GM18873 (cell line): ENCODE measurements at regions not wholly inside any gene's neighbourhood (a gene's known extent, or its start where the extent isn't known, plus 50 kb on each side); places are given as distances from the start of the nearest gene placed in this dataset.
A peak's percentile ranks its signal among the peaks of the same experiment; 100 is the strongest.

Experiments
- ATAC-seq: cut with Tn5 transposase; IDR thresholded peaks from one replicate; pipeline ENCODE4 v1.9.1; 2021; ENCODE audit warnings: mild to moderate bottlenecking, moderate library complexity, moderate number of reproducible peaks; ENCODE audit not compliant: unreplicated experiment, low FRiP score

DNA sequence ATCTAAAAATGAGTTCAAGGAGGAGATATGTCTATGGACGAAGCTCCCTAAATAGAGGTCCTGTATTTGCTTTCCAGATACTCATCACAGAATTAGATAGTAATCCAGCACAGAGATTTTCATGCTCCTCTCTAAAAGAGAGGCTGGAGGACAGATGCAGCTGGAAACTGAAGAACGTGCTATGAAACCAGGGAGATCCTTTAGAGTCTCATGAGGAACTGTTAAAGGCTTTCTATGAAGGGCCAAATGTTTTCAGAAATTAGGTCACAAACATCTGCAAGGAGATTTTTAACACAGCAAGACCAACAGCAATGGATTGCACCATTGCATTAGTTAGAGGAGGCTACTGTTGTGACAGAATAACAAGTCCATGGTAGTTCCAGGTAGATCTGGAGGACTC, 95.6 kb upstream of the ARHGAP20 start:
- no peak for ATAC-seq

DNA sequence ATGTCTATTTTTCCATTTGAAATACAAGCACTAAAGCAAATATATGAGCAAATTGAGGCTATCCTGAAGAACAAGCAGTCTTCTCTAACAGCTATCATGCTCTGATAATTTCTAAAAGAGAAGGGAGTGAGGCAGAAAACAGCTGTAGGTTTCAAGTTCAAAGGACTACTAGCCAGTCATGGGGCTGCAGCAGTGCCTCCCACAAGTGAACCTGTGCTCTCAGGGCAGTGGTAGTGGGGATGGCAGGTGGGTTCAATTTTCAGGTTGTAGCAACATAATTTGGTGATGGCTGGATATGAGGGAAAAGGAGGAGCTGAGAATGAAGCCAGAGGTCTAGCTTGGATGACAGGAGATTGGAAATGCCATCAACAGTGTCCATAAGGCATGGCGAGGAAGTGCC, 93.5 kb upstream of the ARHGAP20 start:
- ATAC-seq: no peak

DNA sequence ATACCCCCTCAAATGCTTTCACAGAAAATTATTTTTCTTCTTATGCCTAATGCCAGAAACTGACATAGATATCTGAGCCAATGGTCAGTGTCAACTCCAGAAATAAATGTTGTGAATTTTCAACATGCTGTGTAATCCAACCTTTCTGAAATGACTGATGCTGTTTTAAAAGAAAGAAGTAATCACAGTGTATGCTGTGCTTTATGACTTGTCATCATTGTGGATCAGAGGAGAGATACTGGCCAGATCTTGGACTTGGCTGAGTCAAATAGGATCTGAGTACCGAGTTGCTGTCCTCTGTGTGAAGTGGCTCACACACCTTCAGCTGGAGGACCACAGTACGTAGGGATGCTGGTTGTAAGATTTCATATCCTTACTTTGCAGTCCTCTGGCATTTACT, 89.9 kb upstream of the ARHGAP20 start:
- no peak for ATAC-seq

DNA sequence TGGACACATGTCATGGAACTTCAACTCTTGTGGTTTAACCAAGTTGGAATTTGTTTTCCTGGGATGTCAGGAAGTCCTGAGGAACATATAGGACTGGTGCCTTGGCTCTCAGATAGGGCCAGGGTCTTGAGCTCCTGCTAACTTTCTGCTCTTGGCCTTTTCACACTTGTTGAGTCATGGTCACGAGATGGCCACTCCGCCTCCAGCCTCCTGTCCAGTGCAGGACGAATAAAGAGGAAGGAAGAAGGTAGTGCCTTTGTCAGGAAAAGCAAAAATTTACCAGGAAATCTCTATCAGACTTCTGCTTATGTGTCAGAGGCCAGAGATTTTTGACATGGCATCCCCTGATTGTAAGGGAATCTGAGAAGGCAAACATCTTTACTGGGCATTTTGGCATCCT, 89.1 kb upstream of the ARHGAP20 start:
- no peak for ATAC-seq

DNA sequence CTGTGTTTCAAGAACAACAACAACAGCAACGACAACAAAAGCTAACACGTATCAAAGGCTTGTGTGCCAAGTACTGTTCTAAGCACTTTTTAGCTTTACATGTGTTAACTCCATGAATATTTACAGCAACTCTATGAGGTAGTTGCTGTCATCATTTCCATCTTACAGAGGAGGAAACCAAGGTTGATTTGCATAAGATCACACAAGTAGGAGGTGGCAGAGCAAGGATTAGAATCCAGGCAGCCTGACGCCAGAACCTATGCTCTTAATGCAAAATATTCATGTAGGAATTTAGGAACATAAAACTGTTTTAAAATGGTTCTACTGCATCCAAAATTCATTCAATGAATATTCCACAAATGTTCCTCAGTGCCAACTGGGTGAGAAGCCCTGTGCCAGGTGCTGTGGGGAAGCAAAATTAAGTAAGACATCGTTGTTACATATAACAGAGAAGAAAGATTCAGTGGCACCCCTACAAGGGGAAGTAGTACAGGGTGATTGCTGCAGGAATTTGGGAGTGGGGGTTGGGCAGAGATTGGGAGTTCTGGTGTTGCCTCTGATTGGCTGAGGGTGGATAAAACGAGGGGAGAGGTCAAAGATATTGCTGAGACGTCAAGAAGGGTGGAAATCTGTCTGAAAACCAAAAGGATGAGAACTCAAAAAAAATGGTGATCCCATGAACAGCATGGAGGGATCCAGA, 86.1 kb upstream of the ARHGAP20 start:
- no peak for ATAC-seq

DNA sequence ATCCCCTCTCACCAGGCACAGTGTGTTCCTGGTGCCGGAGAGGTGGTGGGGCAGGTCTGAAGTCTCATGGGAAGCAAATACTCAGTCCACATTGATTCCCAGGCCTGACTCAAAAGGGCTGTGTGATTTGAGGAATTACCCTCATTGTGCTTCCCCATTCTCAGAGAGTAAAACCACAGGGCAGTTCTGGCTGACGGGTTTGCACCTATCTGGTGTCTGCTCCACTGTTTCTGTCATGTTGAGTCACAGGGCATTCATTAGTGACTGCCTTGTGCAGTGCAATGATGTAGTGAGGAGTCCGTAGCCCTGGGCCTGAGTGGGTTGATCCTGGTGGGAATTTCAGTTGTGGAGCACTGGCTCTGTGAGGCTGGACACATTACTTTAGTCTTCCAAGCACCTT, 85.2 kb upstream of the ARHGAP20 start:
- peak; percentile 85 for ATAC-seq

DNA sequence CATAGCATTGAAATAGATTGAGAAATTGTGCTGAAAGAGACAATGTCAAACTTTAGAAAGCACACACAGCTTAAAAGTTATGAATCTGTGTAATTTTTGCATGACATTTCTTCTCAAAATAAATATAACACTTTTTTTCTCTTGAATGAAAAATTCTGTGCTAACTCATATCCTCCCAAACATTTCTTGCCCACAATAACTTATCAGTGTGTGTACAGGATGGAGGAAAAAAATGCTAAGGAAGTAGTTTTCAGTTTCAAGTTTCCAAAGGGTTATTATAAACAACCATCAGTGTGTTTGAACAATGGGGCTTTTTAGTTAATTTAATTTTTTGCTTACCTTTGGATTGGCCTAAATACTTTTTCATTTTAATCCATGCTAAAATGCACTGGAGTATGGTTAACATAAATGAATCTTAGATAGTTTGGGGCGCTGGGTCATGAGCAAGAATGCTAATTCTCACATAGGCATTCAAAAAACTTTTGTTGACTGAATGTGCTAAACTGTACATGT, 82.9 kb upstream of the ARHGAP20 start:
- ATAC-seq: no peak

DNA sequence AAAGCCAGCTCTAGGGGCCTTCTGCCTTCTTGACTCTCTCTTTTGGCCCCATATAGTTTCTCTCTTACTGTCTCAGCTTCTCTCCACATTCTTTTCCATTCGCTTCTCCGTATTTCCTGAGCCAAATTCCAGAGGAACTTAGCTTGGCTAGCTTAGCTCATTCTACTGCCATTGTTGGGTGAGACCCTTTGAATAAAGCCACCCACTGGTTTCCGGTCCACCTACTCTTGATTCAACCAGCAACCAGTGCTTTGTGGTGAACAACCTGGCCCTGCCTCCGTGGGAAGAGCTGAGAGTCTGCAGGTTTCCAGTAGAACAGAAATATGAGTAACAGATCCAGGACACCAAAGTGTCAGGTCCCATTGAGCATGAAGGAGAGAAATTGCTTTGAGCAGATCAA, 81.3 kb upstream of the ARHGAP20 start:
- ATAC-seq: no peak

DNA sequence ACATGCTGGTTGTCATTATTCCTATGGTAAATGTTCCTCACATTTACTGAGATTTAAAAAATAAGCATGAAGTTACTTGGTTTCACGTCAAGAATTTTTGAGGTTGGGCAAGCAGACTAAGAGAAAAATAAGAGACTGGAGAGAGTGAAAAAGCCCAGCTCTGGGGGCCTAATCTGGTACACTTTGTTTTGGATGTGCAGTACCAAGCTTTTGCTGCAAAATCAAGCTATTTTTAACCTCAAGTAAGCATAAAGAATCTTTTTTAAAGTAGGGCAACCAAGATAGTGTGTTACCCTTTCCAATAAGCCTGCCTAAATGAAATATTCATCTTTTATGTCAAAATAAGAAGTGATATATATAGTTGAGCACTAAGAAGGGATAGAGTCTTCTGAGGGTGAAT, 79.4 kb upstream of the ARHGAP20 start:
- no peak for ATAC-seq

DNA sequence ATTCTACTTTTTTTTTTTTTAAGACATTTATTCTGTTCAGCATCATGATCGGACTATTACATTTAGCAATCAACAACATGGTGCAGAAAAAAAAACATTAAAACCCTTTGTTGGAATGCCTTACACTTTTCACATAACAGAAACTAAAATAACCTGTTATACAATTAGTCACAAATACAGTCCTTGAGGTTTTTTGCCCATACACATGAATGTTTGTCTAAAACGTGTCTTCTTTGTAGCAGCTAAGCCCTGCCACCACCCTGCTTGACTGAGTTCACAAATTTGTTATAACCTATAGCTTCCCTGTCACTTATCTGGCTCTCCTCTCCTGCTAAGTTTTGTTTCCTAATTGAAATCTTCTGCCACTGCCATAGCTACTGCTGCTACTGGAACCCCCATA, 75.4 kb upstream of the ARHGAP20 start:
- ATAC-seq: no peak

DNA sequence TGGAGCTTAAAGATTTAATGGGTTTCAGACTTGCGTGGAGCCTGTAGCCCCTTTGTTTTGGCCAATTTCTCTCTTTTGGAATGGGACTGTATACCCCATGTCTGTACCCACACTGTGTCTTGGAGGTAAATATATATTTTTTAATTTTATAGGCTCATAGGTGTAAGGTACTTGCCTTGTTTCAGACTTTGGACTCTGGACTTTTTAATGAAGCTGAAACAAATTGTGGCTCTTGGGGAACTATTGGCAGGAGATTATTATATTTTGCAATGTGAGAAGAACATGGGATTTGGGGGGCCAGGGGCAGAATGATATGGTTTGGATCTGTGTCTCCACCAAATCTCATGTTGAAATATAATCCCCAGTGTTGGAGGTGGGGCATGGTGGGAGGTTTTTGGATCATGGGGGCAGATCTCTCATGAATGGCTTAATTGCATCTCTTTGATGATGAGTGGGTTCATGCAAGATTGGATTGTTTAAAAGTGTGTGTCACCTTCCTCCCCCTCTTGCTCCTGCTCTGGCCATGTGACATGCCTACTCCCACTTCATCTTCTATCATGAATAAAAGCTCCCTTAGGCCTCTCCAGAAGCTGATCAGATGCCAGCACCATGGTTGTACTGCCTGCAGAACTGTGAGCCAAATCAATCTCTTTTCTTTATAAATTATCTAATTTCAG, 74.1 kb upstream of the ARHGAP20 start:
- ATAC-seq: no peak

DNA sequence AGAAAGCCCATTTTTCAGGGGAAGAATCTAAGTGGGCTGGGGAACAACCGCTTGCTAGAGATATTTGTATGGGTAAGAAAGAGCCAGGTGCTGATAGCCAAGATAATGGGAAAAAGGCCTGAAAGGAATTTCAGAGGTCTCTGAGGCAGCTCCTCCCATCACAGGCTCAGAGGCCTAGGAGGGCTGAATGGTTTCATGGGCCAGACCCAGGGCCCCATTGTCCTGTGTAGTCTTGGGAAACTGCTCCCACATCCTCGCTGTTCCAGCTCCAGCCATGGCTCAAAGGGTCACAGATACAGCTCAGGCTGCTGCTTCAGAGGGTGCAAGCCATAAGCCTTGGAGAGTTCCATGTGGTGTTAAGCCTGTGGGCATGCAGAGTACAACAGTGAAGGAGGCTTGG, 73.2 kb upstream of the ARHGAP20 start:
- ATAC-seq: no peak

DNA sequence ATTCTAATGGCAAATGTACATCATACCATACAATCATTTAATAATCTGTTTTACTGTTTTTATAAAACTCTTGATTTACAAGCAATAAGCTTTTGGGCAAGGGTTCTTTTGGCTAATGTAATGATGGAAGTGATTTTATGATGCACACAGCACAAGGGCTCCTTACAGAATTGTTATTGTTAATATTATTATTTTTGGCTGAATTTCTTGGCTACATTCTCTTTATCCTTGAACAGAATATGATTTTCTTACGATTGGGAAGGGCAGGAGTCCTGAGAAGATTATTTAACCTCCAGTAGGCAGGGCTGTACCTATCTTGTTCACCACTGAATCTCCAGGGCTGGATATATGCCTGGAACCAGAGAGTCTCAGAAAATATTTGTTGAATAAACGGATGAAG, 70.4 kb upstream of the ARHGAP20 start:
- no peak for ATAC-seq

DNA sequence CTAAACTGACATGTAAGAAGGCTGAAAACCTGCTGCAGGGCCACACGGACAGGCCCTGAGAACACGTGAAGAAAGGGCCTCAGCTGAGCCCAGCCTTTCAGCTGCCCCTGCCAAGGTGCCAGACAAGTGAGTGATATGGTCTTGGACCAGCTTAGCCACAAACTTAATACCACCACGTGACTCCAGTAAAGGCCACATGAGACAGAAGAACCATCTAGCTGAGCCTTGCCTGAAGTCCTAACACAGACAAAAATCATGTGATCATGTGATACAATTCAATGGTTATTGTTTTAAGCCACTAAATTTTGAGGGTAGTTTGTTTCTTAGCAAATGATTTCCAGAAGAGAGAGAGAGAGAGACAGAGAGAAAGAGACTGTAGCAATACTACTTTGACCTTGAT, 66.9 kb upstream of the ARHGAP20 start:
- no peak for ATAC-seq

DNA sequence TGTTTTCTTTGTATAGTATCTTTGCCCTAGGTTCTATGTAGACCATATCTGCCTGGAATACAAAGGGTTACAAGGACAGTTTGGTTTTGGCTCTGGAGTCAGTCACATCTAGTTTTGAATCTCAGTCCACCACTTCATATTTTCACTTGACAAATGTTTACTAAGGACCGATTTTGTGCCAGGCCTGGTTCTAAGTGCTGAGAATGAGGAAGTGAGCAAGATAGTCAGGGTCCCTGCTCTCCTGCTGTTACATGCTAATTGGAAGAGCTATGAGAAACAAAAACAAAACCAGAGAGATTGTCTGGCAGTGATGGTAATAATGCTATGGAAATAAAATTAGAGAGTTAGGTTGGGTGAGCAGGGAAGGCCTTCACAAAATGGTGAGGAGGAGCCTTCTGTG, 66.1 kb upstream of the ARHGAP20 start:
- no peak for ATAC-seq

DNA sequence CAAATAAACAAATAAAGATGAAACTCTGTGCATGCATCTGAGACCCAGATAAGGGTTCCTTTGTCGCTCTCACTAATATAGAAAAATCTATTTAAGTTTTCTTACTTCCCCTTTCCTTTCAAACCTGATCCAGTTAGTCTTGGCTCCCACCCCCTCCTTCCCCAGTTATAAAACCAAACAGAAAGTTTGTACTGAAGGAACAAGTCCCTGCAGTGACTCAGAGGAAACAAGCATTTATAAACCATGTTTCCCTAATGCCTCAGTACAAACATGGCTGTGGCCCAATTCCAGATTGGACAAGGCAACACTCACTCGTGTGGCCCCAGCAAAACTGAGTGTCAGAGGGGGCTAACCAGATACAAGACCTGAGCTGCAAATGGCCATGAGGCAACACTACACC, 65.5 kb upstream of the ARHGAP20 start:
- ATAC-seq: no peak

DNA sequence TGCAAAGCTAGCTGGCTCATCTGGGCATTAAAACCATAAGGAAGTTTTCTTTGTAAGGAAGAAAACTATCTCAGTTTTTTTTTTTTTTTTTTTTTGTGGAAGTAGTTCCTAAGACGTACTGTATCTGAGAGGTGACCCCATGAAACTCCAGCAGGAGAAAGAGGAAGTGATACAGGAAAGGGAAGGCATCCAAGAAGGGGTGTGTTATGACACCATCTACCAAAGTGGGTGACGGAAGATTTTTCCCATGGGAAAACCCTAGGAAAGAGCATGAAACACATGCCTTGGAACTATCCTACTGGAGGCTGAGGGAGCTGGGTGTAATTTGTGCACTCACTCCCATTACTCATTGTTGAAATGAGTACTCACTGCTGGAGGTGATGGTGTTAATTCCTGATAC, 63.8 kb upstream of the ARHGAP20 start:
- ATAC-seq: no peak

DNA sequence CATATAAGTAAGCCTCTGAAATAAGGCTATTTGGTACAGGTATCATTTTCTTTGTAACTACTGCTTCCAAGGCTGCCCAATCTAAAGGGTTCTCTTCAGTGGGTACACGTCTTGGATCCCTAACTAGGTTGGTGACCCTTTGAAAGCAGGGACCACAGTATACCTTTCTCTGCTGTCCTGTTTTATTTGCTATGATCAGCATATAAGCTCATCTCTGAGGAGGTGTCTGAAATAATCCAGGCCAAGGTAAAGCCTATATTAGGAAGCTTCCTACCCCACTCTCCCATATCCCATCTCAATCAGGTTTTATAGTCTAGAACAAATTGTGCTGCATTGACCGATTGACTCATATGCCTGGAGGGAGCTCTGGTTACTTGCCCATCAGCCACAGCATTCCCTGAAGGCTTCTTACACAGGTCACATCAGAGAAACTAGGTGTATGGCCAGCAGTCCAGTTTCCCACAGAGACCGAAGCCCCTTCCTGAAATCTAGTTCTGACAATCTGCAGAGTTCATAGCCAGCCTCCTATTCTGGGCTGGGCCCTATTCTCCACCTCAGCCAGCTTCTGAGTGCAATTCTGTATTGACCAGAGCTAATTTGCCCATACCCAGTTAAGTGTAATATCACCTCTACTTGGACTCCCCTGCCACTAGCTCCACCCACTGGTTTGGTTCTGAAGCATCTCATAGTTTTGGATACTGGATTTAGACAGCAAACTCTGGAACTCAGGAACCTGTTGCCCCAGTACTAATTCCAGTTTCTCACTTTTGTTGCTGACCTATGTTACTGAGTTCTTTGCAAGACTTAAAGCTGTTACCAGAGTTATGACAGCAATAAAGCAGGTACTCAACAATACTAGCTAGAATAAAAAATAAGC, 62.1 kb upstream of the ARHGAP20 start:
- ATAC-seq: no peak

DNA sequence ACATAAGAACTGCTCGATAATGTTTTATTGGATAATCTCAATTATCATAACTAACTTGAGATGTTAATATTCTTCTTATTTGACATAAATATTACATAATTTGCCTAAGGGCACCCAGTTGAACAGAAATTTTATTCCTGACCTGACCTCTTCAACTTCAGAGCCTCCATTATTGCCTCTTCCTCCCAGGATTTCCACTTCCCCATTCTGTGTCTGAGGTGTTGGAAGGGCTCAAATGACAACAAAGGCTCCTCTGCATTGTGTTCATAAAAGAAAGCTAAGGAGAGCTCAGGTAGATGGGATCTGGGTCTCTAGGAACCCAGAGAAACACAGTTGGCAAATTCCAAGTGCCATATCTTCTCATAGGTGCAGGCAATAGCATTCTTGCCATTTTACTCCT, 61.2 kb upstream of the ARHGAP20 start:
- ATAC-seq: no peak

DNA sequence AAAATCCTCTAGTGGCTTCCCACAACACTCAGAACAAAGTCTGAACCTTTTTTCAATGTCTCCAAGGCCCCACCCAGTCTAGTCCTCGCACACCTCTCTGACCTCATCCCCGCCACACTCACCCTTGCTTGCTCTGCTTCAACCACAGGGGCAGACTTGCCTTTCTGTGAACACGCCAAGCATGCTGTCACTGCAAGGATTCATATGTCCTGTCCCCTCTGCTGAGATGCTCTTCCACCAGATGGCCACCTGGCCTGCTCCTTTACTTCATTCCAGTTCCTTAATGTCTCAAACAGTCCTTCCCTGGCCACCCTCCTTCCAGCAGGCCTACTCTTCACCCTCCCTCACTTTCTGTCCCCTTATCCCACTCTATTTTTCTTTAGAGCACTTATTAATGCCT, 60.6 kb upstream of the ARHGAP20 start:
- no peak for ATAC-seq

DNA sequence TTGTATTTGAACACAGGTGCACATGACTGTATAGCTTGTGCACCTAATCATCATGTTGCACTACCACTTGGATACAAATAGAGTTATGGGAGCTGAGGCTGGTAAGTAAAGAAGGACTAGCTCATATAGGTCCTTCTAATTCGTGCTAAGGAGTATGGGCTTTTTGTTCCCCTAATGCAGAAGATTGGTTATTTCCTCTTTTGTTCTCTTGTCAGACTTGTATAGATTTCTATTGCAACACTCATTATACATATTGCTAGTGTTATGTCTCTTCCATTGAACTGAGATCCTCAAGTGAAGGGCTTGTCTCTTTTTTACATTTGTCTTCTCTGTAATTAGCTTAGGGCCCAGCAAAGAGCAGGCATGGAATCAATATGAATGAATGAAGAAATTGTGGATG, 54.1 kb upstream of the ARHGAP20 start:
- no peak for ATAC-seq
